Retinal pigment epithelial cell (primary cell): ENCODE measurements at regions not wholly inside any gene's neighbourhood (a gene's known extent, or its start where the extent isn't known, plus 50 kb on each side); places are given as distances from the start of the nearest gene placed in this dataset.

Source experiments
- DNase-seq: peaks from one replicate; pipeline ENCODE4 v3.0.0-alpha.2; 2010; ENCODE audit warnings: low read depth
- H3K4me3 ChIP-seq: 2 replicates; pipeline ENCODE4 v1.5.1; 2011; ENCODE audit warnings: mild to moderate bottlenecking, low read length, control low read depth, moderate library complexity
- CTCF ChIP-seq: conservative IDR thresholded peaks from 2 replicates; pipeline ENCODE4 v1.5.1; 2011; ENCODE audit warnings: low read depth, low read length, control low read depth, inconsistent platforms

GRCh38 chr1:5473268-5473667, 519.0 kb downstream of the NPHP4 start:
- TF ChIP-seq CTCF: no peak
- no peak overlapping the region for H3K4me3 ChIP-seq
- DNase-seq: no peak

- H3K4me3 ChIP-seq: no peak overlapping the region
- no peak for TF ChIP-seq CTCF
- DNase-seq: no peak
Observed at GRCh38 chr1:5466487-5466886, 525.7 kb downstream of the NPHP4 start.

- DNase-seq: no peak
- no peak overlapping the region for H3K4me3 ChIP-seq
- no peak for TF ChIP-seq CTCF
Observed at GRCh38 chr1:5465281-5465711, 526.9 kb downstream of the NPHP4 start.

GRCh38 chr1:5464366-5464765, 527.9 kb downstream of the NPHP4 start:
- TF ChIP-seq CTCF: no peak
- no peak for DNase-seq
- H3K4me3 ChIP-seq: no peak overlapping the region

GRCh38 chr1:5460974-5461373, 531.3 kb downstream of the NPHP4 start:
- no peak for DNase-seq
- TF ChIP-seq CTCF: no peak
- no peak overlapping the region for H3K4me3 ChIP-seq

GRCh38 chr1:5459839-5460610, 532.2 kb downstream of the NPHP4 start:
- no peak overlapping the region for H3K4me3 ChIP-seq
- no peak for DNase-seq
- no peak for TF ChIP-seq CTCF

- TF ChIP-seq CTCF: no peak
- DNase-seq: no peak
- H3K4me3 ChIP-seq: no peak overlapping the region
Observed at GRCh38 chr1:5458248-5458647, 534.0 kb downstream of the NPHP4 start.
